Endothelial cell of umbilical vein (primary cell): ENCODE measurements at regions not wholly inside any gene's neighbourhood (a gene's known extent, or its start where the extent isn't known, plus 50 kb on each side); places are given as distances from the start of the nearest gene placed in this dataset.
"Not testable (repeated sequence)": the region's sequence is repeated elsewhere in the genome, so short reads cannot be mapped to it uniquely, and the experiment has no call there.

ENCODE experiments used
- BruUV-seq: library from RNA; stranded (reverse); fragments of 400-500 nt; replicated peaks from 2 replicates; lab custom pipeline; 2021; lab: Mats Ljungman, UMichigan
- CTCF ChIA-PET: fragments of 300-600, 350-600 bp; sonication (Branson Sonifier 250); formaldehyde crosslinking; loops from one replicate; lab custom pipeline; 2021; ENCODE audit warnings: antibody characterized with exemption, inconsistent platforms; lab: Charles Lee
- POLR2A ChIA-PET: fragments of 300-600, 350-600 bp; sonication (Branson Sonifier 250); formaldehyde crosslinking; loops from one replicate; lab custom pipeline; 2021; ENCODE audit warnings: antibody characterized with exemption, inconsistent platforms; lab: Charles Lee
- DNase-seq: peaks from one replicate; pipeline ENCODE4 v3.0.0-alpha.2; 2011; ENCODE audit warnings: low read depth, low spot score
- FAIRE-seq: peaks from 2 replicates; lab custom pipeline; 2011; peaks lifted over from hg19 to GRCh38; lab: Jason Lieb, UNC
- H2AFZ ChIP-seq: 2 replicates; pipeline ENCODE4 v1.6.0; 2012; ENCODE audit warnings: low read depth, low read length, control low read depth, inconsistent platforms
- H3K27ac ChIP-seq: 2 replicates; pipeline ENCODE4 v1.5.1; 2011; ENCODE audit warnings: low read depth, mild to moderate bottlenecking, control low read depth, low read length, moderate library complexity; ENCODE audit not compliant: insufficient read depth
- H3K27me3 ChIP-seq, 2 experiments: 2 replicates each; pipeline versions ENCODE4 v1.6.0 to v1.6.1; 2011; ENCODE audit warnings: low read length in 2 of 2, mixed read lengths in 1 of 2; ENCODE audit not compliant: control insufficient read depth in 2 of 2, insufficient read depth in 2 of 2
- H3K36me3 ChIP-seq, 2 experiments: 2 replicates in 1 of 2; 3 replicates in 1 of 2; pipeline ENCODE4 v1.5.1; 2011; ENCODE audit warnings: low read length in 2 of 2, mild to moderate bottlenecking in 1 of 2, moderate library complexity in 1 of 2; ENCODE audit not compliant: control insufficient read depth in 2 of 2, insufficient read depth in 2 of 2; ENCODE audit errors: extremely low read depth in 1 of 2
- H3K4me1 ChIP-seq: 3 replicates; pipeline ENCODE4 v1.5.1; 2011; ENCODE audit warnings: mild to moderate bottlenecking, low read length; ENCODE audit not compliant: control insufficient read depth, insufficient read depth; ENCODE audit errors: extremely low read depth
- H3K4me2 ChIP-seq: 2 replicates; pipeline ENCODE4 v1.6.1; 2011; ENCODE audit warnings: low read length, control low read depth, mixed read lengths; ENCODE audit not compliant: insufficient read depth
- H3K4me3 ChIP-seq, 3 experiments: fragments of 200-600 bp in 1 of 3; sonication (generic), shearing (Covaris generic) in 1 of 3; replicated peaks in 1 of 3; 2 replicates each; pipeline ENCODE4 v1.5.1; 2011 to 2016; ENCODE audit warnings: control low read depth in 3 of 3, low read length in 3 of 3, mild to moderate bottlenecking in 2 of 3, inconsistent platforms in 1 of 3, low read depth in 1 of 3, moderate library complexity in 1 of 3; ENCODE audit not compliant: insufficient read depth in 1 of 3
- H3K79me2 ChIP-seq: 2 replicates; pipeline ENCODE4 v1.6.0; 2012; ENCODE audit warnings: low read length, inconsistent platforms; ENCODE audit not compliant: control insufficient read depth, insufficient read depth
- H3K9ac ChIP-seq: replicated peaks from 2 replicates; pipeline ENCODE3; 2011; ENCODE audit warnings: low read length, control low read depth; ENCODE audit not compliant: insufficient read depth; ENCODE audit errors: extremely low read depth
- H3K9me1 ChIP-seq: replicated peaks from 3 replicates; pipeline ENCODE4 v1.6.0; 2011; ENCODE audit warnings: mild to moderate bottlenecking, low read length; ENCODE audit not compliant: control insufficient read depth, insufficient read depth; ENCODE audit errors: extremely low read depth
- H3K9me3 ChIP-seq: replicated peaks from 2 replicates; pipeline ENCODE4 v1.5.1; 2012; ENCODE audit warnings: low read length, inconsistent platforms; ENCODE audit not compliant: control insufficient read depth, insufficient read depth
- H4K20me1 ChIP-seq: replicated peaks from 2 replicates; pipeline ENCODE3; 2011; ENCODE audit warnings: mild to moderate bottlenecking, low read length; ENCODE audit not compliant: control insufficient read depth, insufficient read depth; ENCODE audit errors: extremely low read depth
- dilution Hi-C: fragments of 300-500 bp; cut with MboI; formaldehyde crosslinking; loops from one replicate; pipeline ENCODE4 v1.15.0; 2019; ENCODE audit warnings: low sequenced_read_pairs; ENCODE audit not compliant: extremely low pct_ligation_motif_present
- intact Hi-C: fragments of 100-400 bp; cut with micrococcal nuclease; formaldehyde crosslinking; loops from one replicate; pipeline ENCODE4 v1.10.0; 2022

DNA sequence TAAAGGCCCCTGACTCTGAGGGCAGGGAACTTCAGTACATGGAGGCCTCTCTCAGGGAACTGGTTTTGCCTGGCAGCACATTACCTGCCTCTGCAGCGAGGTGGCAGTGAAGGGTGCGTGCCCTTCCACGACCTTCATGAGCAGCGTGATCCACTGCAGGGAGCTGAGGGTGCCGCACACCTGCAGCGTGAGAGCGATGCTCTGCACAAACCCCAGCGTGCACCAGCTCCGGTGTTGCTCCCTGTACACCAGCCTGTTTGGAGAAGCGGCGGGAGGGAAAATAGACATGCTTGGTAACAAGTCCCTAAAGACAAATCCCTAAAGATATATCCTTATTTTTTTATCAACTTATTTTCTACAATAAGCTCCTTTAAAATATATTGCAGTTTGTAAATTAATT, 101.2 kb downstream of the GOLGA6L6 start:
- H3K4me2 ChIP-seq, FAIRE-seq, BruUV-seq, H3K9me1 ChIP-seq, H3K9me3 ChIP-seq, H3K4me3 ChIP-seq, H3K36me3 ChIP-seq, H3K9ac ChIP-seq, H3K79me2 ChIP-seq, H2AFZ ChIP-seq, POLR2A ChIA-PET, CTCF ChIA-PET, H4K20me1 ChIP-seq, H3K27ac ChIP-seq, intact Hi-C loops, DNase-seq, H3K4me1 ChIP-seq, dilution Hi-C loops, H3K27me3 ChIP-seq: not testable (repeated sequence)

GRCh38 chr15:20439111-20439510, 102.5 kb downstream of the GOLGA6L6 start:
- dilution Hi-C loops, DNase-seq, H3K9me3 ChIP-seq, POLR2A ChIA-PET, FAIRE-seq, H3K27ac ChIP-seq, BruUV-seq, intact Hi-C loops, H2AFZ ChIP-seq, H3K4me3 ChIP-seq, H3K36me3 ChIP-seq, H3K9ac ChIP-seq, H4K20me1 ChIP-seq, H3K27me3 ChIP-seq, H3K4me1 ChIP-seq, H3K79me2 ChIP-seq, H3K4me2 ChIP-seq, H3K9me1 ChIP-seq, CTCF ChIA-PET: not testable (repeated sequence)

DNA sequence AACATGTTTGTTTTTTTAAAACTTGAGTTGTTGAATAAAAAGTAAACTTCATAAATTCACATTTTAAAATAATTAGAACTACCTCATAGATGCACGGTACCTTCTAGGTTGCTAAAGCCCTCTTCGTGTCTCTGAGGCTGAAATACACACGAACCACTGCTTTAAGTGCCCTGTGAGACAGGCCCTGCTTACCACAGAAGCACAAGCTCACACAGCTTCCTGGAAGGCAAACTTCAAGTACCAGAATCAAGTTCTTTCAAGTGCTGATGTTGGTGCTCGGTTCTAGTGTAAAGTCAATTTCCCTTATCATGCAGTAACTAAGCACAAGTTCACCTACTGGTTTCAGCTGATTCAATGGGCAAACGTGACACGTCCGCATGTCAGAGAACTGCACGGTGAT, 103.3 kb downstream of the GOLGA6L6 start:
- H3K36me3 ChIP-seq, BruUV-seq, dilution Hi-C loops, intact Hi-C loops, H3K4me3 ChIP-seq, H4K20me1 ChIP-seq, DNase-seq, H3K79me2 ChIP-seq, FAIRE-seq, H3K9ac ChIP-seq, H2AFZ ChIP-seq, POLR2A ChIA-PET, H3K9me3 ChIP-seq, H3K4me1 ChIP-seq, H3K27ac ChIP-seq, CTCF ChIA-PET, H3K9me1 ChIP-seq, H3K27me3 ChIP-seq, H3K4me2 ChIP-seq: not testable (repeated sequence)

GRCh38 chr15:20433468-20433867, 108.1 kb downstream of the GOLGA6L6 start:
- BruUV-seq, FAIRE-seq, intact Hi-C loops: not testable (repeated sequence)

More at GRCh38 chr15:20433468-20433867, 108.1 kb downstream of the GOLGA6L6 start:
- H3K4me3 ChIP-seq, H4K20me1 ChIP-seq, H3K27ac ChIP-seq, H2AFZ ChIP-seq, POLR2A ChIA-PET, H3K79me2 ChIP-seq, H3K36me3 ChIP-seq, H3K9me1 ChIP-seq, DNase-seq, dilution Hi-C loops, H3K27me3 ChIP-seq, H3K9me3 ChIP-seq, H3K4me2 ChIP-seq, H3K4me1 ChIP-seq, H3K9ac ChIP-seq, CTCF ChIA-PET: not testable (repeated sequence)
